Lower leg skin (tissue), 3 donors: ENCODE measurements at regions not wholly inside any gene's neighbourhood (a gene's known extent, or its start where the extent isn't known, plus 50 kb on each side); places are given as distances from the start of the nearest gene placed in this dataset.

Experiments used
- CTCF ChIP-seq, 3 donors: fragments of 450-650 bp; IDR thresholded peaks; one replicate each; pipeline ENCODE4 v1.5.1; 2016; ENCODE audit warnings: antibody characterized with exemption in 3 of 3, mild to moderate bottlenecking in 3 of 3, moderate library complexity in 2 of 3
- POLR2A ChIP-seq, 2 donors: fragments of 450-650 bp; IDR thresholded peaks; one replicate each; pipeline ENCODE4 v1.6.1; 2016 to 2017; ENCODE audit warnings: antibody characterized with exemption in 2 of 2, mild to moderate bottlenecking in 1 of 2, moderate library complexity in 1 of 2

- TF ChIP-seq CTCF (IDR thresholded peaks at IDR 0.05) (no peak), POLR2A (IDR thresholded peaks at IDR 0.05) (no peak)
Measured at GRCh38 chr13:90830782-90831181, 516.7 kb upstream of the MIR17HG start.
